Right lobe of liver (tissue), 6 donors: ENCODE measurements at regions not wholly inside any gene's neighbourhood (a gene's known extent, or its start where the extent isn't known, plus 50 kb on each side); places are given as distances from the start of the nearest gene placed in this dataset.

Experiments used
- ATAC-seq, 4 donors: fragments of 200-7000 bp; cut with Tn5 transposase; one replicate each; pipeline ENCODE4 v1.9.1; 2020; ENCODE audit warnings: mild to moderate bottlenecking in 4 of 4, moderate library complexity in 4 of 4
- DNase-seq, 3 donors: peaks; one replicate each; pipeline ENCODE4 v3.0.0-alpha.2; 2020
- H3K27ac ChIP-seq, 3 donors: fragments of 200-600 bp; one replicate each; pipeline ENCODE4 v1.8.0; 2022
- H3K27me3 ChIP-seq, 2 donors: fragments of 200-600 bp; one replicate each; pipeline ENCODE4 v1.8.0; 2022
- H3K36me3 ChIP-seq, 4 donors: fragments of 200-600 bp; sonication (generic) in 1 of 4; one replicate each; pipeline versions ENCODE4 v1.5.1 to v1.8.0; 2017 to 2022; ENCODE audit warnings: control low read depth in 1 of 4
- H3K4me1 ChIP-seq, 4 donors: fragments of 200-600 bp; sonication (generic) in 1 of 4; one replicate each; pipeline versions ENCODE4 v1.5.1 to v1.8.0; 2017 to 2022; ENCODE audit warnings: control low read depth in 1 of 4
- H3K4me3 ChIP-seq, 3 donors: fragments of 200-600 bp; one replicate each; pipeline ENCODE4 v1.8.0; 2022
- H3K9me3 ChIP-seq, 4 donors: fragments of 200-600 bp; sonication (generic) in 1 of 4; one replicate each; pipeline versions ENCODE4 v1.5.1 to v1.8.0; 2017 to 2022; ENCODE audit warnings: control low read depth in 1 of 4
- POLR2A ChIP-seq: fragments of 450-650 bp; IDR thresholded peaks from one replicate; pipeline ENCODE4 v1.6.1; 2017; ENCODE audit warnings: antibody characterized with exemption, mild to moderate bottlenecking
- WGBS: methylation state at CpG from one replicate; pipeline ENCODE4 v1.1.6; 2018; ENCODE audit warnings: low coverage, low lambda C conversion rate; ENCODE audit not compliant: insufficient coverage; ENCODE audit errors: missing lambda C conversion rate; 5-methylcytosine and 5-hydroxymethylcytosine counted together
- intact Hi-C, 2 donors: fragments of 100-400 bp; cut with DNase I; formaldehyde crosslinking; loops; one replicate each; pipeline versions ENCODE4 v1.11.2 to v1.14.1; 2022
- TF ChIP-seq, protein P1 (sequence below), 4 donors: fragments of 200-600 bp in 3 of 4; fragments of 450-650 bp in 1 of 4; IDR thresholded peaks; one replicate each; pipeline versions ENCODE4 v1.5.1 to v1.8.0; 2016 to 2022; ENCODE audit warnings: antibody characterized with exemption in 4 of 4, mild to moderate bottlenecking in 2 of 4
- donor health status: DM: no; HTN: yes; CAD: no.
- donor health status: DM: no; HTN: no; CAD: no.
- donor health status: DM: no; HTN: no; CAD: no.
- donor health status: DM: no; HTN: yes; CAD: no.
- donor health status: DM: no; HTN: yes; CAD: no.

DNA sequence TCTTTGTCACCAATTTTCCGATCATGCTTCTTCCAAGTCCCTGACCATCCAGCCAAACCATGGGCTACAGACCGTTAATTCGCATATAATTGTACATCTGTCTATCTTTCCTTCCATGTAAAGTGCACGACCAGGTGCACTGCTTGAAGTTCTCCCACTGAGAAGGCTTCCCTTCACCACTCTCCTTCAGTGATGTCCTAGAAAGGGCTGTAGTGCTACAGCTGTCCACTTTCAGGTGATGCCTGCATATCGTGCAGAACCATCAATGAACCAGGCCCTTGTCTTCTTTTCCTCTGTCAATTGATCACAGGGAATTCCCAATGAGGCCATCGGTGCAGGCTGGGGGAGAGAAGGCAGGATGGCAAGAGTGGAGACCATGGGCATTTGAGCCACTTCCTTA lies 148.9 kb downstream of the TMEM182 start:
- Histone ChIP-seq H3K27ac (no peak overlapping the region), H3K36me3 (no peaks in the 10 kb centered on the region), H3K27me3 (no peaks in the 10 kb centered on the region), H3K4me3 (no peak overlapping the region), H3K4me1 (no peaks in the 10 kb centered on the region), H3K9me3 (no peaks in the 10 kb centered on the region)
- intact Hi-C loops: no loop called here
- ATAC-seq (no peak), DNase-seq (no peak)
- 47% methylated on average over 5 of the region's 6 CpGs for WGBS
- TF ChIP-seq, protein P1, sequence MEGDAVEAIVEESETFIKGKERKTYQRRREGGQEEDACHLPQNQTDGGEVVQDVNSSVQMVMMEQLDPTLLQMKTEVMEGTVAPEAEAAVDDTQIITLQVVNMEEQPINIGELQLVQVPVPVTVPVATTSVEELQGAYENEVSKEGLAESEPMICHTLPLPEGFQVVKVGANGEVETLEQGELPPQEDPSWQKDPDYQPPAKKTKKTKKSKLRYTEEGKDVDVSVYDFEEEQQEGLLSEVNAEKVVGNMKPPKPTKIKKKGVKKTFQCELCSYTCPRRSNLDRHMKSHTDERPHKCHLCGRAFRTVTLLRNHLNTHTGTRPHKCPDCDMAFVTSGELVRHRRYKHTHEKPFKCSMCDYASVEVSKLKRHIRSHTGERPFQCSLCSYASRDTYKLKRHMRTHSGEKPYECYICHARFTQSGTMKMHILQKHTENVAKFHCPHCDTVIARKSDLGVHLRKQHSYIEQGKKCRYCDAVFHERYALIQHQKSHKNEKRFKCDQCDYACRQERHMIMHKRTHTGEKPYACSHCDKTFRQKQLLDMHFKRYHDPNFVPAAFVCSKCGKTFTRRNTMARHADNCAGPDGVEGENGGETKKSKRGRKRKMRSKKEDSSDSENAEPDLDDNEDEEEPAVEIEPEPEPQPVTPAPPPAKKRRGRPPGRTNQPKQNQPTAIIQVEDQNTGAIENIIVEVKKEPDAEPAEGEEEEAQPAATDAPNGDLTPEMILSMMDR (IDR thresholded peaks at IDR 0.05): no peak
- no peak for TF ChIP-seq POLR2A

DNA sequence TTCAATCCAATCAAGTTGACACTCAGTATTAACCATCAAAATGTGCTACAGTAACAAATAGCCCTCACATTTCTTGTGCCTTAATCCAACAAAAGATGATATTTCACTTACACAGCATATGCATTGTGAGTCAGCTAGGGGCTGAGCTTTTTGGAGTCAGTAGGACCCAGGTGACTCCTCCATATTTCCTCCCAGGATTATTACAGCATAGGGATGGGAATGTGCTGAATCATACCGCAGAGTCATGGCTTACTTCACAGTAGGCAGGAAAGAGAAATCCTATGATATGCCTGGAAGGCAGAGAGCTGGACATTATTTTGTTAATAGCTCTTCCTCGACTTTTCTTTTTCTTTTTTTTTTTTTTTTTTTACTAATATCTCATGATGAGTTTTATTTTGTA lies 153.3 kb downstream of the TMEM182 start:
- intact Hi-C loops: no loop called here

DNA sequence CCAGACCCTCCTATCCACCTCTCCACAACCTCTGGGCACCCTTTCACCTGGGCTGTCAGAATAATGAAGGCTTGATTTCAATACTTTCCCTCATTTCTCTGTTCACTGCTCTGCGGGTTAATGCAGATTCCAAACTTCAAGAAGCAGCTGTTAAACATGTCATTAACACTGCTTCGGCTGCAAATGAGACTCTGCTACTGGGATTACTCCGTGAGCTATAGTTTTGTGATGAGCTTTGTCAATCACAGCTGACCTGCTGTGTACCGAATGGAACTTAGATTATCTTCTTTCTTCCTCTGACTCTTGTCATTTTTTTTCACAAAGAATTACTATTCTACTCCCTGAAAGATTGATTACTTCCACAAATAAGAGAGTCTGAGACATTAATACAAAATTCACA lies 160.5 kb downstream of the TMEM182 start:
- TF ChIP-seq, protein P1 (IDR thresholded peaks at IDR 0.05): no peak
- no peak for TF ChIP-seq POLR2A
- no peaks in the 10 kb centered on the region for H3K9me3 ChIP-seq
- H3K36me3 ChIP-seq: no peaks in the 10 kb centered on the region
- H3K27ac ChIP-seq: no peak overlapping the region
- intact Hi-C loops: no loop called here
- H3K4me3 ChIP-seq: no peak overlapping the region
- DNase-seq: no peak
- no peak for ATAC-seq
- no peaks in the 10 kb centered on the region for H3K4me1 ChIP-seq
- 33% methylated on average over 3 of the region's 4 CpGs for WGBS
- no peaks in the 10 kb centered on the region for H3K27me3 ChIP-seq

More for the DNA sequence above, 153.3 kb downstream of the TMEM182 start:
- 69% methylated on average over 2 of the region's 2 CpGs for WGBS
- ATAC-seq: no peak
- Histone ChIP-seq H3K4me3 (no peak overlapping the region), H3K9me3 (no peaks in the 10 kb centered on the region), H3K27me3 (no peaks in the 10 kb centered on the region), H3K27ac (no peak overlapping the region), H3K36me3 (no peaks in the 10 kb centered on the region), H3K4me1 (no peaks in the 10 kb centered on the region)
- no peak for DNase-seq
- TF ChIP-seq, protein P1 (IDR thresholded peaks at IDR 0.05): no peak
- TF ChIP-seq POLR2A: no peak

DNA sequence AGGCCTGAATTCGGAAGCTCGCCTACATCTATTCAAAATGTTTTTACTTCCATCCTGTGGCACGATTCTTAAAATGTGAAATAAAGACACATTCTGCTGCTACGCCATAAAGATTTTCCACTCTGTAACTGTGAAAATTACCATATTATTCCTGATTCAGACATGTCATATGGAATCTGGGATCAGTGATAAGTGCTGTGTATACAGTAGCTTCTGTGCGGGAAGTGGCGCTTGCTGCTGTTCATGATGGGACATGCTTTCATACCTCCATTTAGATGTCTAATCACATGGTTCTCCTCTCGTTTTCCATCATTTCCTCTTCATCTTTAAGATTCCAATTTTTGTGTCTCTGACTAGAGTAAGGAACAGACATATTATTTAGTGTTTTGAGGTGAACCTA lies 163.2 kb downstream of the TMEM182 start:
- Histone ChIP-seq H3K27me3 (no peaks in the 10 kb centered on the region), H3K36me3 (no peaks in the 10 kb centered on the region), H3K9me3 (no peaks in the 10 kb centered on the region), H3K4me3 (no peak overlapping the region), H3K4me1 (no peaks in the 10 kb centered on the region), H3K27ac (no peak overlapping the region)
- intact Hi-C loops: no loop called here
- ATAC-seq: no peak
- TF ChIP-seq POLR2A: no peak
- TF ChIP-seq, protein P1 (IDR thresholded peaks at IDR 0.05): no peak
- no peak for DNase-seq
- 67% methylated on average over 7 of the region's 7 CpGs for WGBS

DNA sequence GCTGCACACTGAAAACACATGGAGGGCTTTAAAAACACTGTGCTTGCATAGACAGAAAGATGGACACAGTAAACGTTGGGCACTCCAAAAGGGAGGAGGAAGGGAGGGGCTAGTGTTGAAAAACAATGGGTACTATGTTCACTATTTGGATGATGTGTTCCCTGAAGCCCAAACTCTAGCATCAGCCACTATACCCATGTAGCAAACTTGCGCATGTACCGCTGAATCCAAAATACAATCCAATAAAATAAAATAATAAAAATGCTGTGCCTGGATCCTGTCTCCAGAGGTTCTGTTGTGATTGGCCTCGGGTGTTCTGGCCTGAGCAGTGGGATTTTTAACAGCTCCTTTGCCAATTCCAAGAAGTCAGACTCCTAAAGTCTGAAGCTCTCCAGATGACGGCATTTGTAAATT lies 166.0 kb downstream of the TMEM182 start:
- intact Hi-C loops: no loop called here
- DNase-seq (no peak), ATAC-seq (no peak)
- H3K9me3 ChIP-seq: no peaks in the 10 kb centered on the region
- H3K27me3 ChIP-seq: no peaks in the 10 kb centered on the region
- no peaks in the 10 kb centered on the region for H3K36me3 ChIP-seq
- no peak for TF ChIP-seq POLR2A
- TF ChIP-seq, protein P1 (IDR thresholded peaks at IDR 0.05): no peak
- no peak overlapping the region for H3K4me3 ChIP-seq
- WGBS: 54% methylated on average over 5 of the region's 5 CpGs
- H3K27ac ChIP-seq: no peak overlapping the region
- no peaks in the 10 kb centered on the region for H3K4me1 ChIP-seq
